Tibial nerve (tissue), 4 donors: ENCODE measurements at regions not wholly inside any gene's neighbourhood (a gene's known extent, or its start where the extent isn't known, plus 50 kb on each side); places are given as distances from the start of the nearest gene placed in this dataset.

ENCODE experiments used
- CTCF ChIP-seq, 5 experiments: fragments of 200-600 bp in 3 of 5; fragments of 450-650 bp in 2 of 5; sonication (generic) in 3 of 5; IDR thresholded peaks; one replicate each; pipeline ENCODE4 v1.5.1; 2016 to 2019; ENCODE audit warnings: antibody characterized with exemption in 5 of 5, mild to moderate bottlenecking in 3 of 5, moderate library complexity in 2 of 5
- EP300 ChIP-seq, 2 donors: sonication (generic); formaldehyde crosslinking; IDR thresholded peaks; one replicate each; pipeline ENCODE4 v1.6.1; 2017; ENCODE audit warnings: antibody characterized with exemption in 2 of 2, mild to moderate bottlenecking in 1 of 2
- POLR2A ChIP-seq, 2 donors: fragments of 450-650 bp; IDR thresholded peaks; one replicate each; pipeline ENCODE4 v1.6.1; 2017; ENCODE audit warnings: antibody characterized with exemption in 2 of 2, mild to moderate bottlenecking in 2 of 2, moderate library complexity in 2 of 2

- no peak for TF ChIP-seq CTCF (IDR thresholded peaks at IDR 0.05)
- no peak for TF ChIP-seq POLR2A (IDR thresholded peaks at IDR 0.05)
- TF ChIP-seq EP300 (IDR thresholded peaks at IDR 0.05) = no peak
Observed at GRCh38 chr13:72523049-72523448, 204.4 kb downstream of the MZT1 start.
